ENCODE measurements at regions not wholly inside any gene's neighbourhood (a gene's known extent, or its start where the extent isn't known, plus 50 kb on each side); places are given as distances from the start of the nearest gene placed in this dataset.
"Not testable (repeated sequence)": the region's sequence is repeated elsewhere in the genome, so short reads cannot be mapped to it uniquely, and the experiment has no call there.

- DNase-seq (ENCODE audit: extremely low read depth, low read depth, low spot score), result no peak
Observed at GRCh38 chr16:79954921-79955705, 354.6 kb upstream of the MAF start.

GRCh38 chr16:79950932-79951719 is 350.6 kb upstream of the MAF start:
- DNase-seq (ENCODE audit: extremely low read depth, low read depth, low spot score), result no peak

- no peak for DNase-seq (ENCODE audit: extremely low read depth, low read depth, low spot score)
Observed at GRCh38 chr16:79949417-79949816, 348.9 kb upstream of the MAF start.

GRCh38 chr16:79947771-79948170 is 347.2 kb upstream of the MAF start:
- no peak for DNase-seq (ENCODE audit: extremely low read depth, low read depth, low spot score)

GRCh38 chr16:79946252-79946651 is 345.7 kb upstream of the MAF start:
- DNase-seq (ENCODE audit: extremely low read depth, low read depth, low spot score), result no peak

GRCh38 chr16:79943736-79944135 is 343.2 kb upstream of the MAF start:
- DNase-seq (ENCODE audit: extremely low read depth, low read depth, low spot score), result no peak

- no peak for DNase-seq (ENCODE audit: extremely low read depth, low read depth, low spot score)
Observed at GRCh38 chr16:79938575-79938974, 338.0 kb upstream of the MAF start.

- DNase-seq (ENCODE audit: extremely low read depth, low read depth, low spot score), result not testable (repeated sequence)
Observed at GRCh38 chr16:79937671-79938070, 337.1 kb upstream of the MAF start.

- DNase-seq (ENCODE audit: extremely low read depth, low read depth, low spot score), result no peak
Observed at GRCh38 chr16:79933603-79934002, 333.1 kb upstream of the MAF start.

- DNase-seq (ENCODE audit: extremely low read depth, low read depth, low spot score), result no peak
Observed at GRCh38 chr16:79932572-79932971, 332.0 kb upstream of the MAF start.

- no peak for DNase-seq (ENCODE audit: extremely low read depth, low read depth, low spot score)
Observed at GRCh38 chr16:79931721-79932120, 331.2 kb upstream of the MAF start.

- DNase-seq (ENCODE audit: extremely low read depth, low read depth, low spot score), result no peak
Observed at GRCh38 chr16:79929260-79929965, 328.9 kb upstream of the MAF start.

- no peak for DNase-seq (ENCODE audit: extremely low read depth, low read depth, low spot score)
Observed at GRCh38 chr16:79928142-79928873, 327.8 kb upstream of the MAF start.

- no peak for DNase-seq (ENCODE audit: extremely low read depth, low read depth, low spot score)
Observed at GRCh38 chr16:79926451-79927205, 326.1 kb upstream of the MAF start.

- no peak for DNase-seq (ENCODE audit: extremely low read depth, low read depth, low spot score)
Observed at GRCh38 chr16:79923431-79923830, 322.9 kb upstream of the MAF start.

GRCh38 chr16:79920685-79921084 is 320.1 kb upstream of the MAF start:
- no peak for DNase-seq (ENCODE audit: extremely low read depth, low read depth, low spot score)

- no peak for DNase-seq (ENCODE audit: extremely low read depth, low read depth, low spot score)
Observed at GRCh38 chr16:79918916-79919315, 318.4 kb upstream of the MAF start.

GRCh38 chr16:79915761-79916160 is 315.2 kb upstream of the MAF start:
- no peak for DNase-seq (ENCODE audit: extremely low read depth, low read depth, low spot score)

- no peak for DNase-seq (ENCODE audit: extremely low read depth, low read depth, low spot score)
Observed at GRCh38 chr16:79914961-79915720, 314.6 kb upstream of the MAF start.
